ENCODE measurements at regions not wholly inside any gene's neighbourhood (a gene's known extent, or its start where the extent isn't known, plus 50 kb on each side); places are given as distances from the start of the nearest gene placed in this dataset.

DNA sequence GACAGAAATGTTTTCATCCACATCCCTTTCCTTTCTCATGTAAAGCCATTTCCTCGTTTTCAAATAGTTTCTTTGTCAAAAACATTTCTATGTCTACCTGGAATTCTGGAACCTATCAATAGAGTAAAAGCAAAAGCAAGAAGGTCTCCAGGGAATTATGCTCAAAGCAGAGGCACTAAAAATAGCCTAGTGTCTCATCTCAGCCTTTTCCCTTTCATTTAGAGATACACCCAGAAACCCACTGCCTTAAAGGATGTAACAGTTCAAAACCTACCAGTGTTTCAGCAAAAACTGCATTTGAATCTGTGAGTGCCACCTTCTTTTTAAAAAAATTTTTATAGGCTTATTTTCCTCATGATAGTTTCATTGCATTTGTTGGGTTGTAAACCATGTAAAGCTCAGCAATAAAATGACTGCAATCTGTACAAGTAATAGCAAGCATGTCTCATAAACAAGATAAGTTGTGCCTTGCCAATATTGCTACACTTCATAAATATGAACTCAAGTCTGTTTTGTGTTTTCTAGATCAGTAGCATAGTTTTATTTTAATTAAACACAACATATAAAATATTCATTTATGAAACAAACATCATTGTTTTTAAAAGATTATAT, 927.3 kb upstream of the ACVR2A start:
- H3K9me3 ChIP-seq: no peaks in the 10 kb centered on the region
- no peak overlapping the region for H3K27ac ChIP-seq
- TF ChIP-seq POLR2A (IDR thresholded peaks at IDR 0.05) (no peak), POLR2AphosphoS5 (IDR thresholded peaks at IDR 0.05) (no peak), EP300 (IDR thresholded peaks at IDR 0.05) (no peak)
- TF ChIP-seq, protein P1, sequence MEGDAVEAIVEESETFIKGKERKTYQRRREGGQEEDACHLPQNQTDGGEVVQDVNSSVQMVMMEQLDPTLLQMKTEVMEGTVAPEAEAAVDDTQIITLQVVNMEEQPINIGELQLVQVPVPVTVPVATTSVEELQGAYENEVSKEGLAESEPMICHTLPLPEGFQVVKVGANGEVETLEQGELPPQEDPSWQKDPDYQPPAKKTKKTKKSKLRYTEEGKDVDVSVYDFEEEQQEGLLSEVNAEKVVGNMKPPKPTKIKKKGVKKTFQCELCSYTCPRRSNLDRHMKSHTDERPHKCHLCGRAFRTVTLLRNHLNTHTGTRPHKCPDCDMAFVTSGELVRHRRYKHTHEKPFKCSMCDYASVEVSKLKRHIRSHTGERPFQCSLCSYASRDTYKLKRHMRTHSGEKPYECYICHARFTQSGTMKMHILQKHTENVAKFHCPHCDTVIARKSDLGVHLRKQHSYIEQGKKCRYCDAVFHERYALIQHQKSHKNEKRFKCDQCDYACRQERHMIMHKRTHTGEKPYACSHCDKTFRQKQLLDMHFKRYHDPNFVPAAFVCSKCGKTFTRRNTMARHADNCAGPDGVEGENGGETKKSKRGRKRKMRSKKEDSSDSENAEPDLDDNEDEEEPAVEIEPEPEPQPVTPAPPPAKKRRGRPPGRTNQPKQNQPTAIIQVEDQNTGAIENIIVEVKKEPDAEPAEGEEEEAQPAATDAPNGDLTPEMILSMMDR (IDR thresholded peaks at IDR 0.05): no peak
- H3K4me3 ChIP-seq: no peak overlapping the region
- ATAC-seq: no peak
- H3K36me3 ChIP-seq: no peaks in the 10 kb centered on the region
- H3K27me3 ChIP-seq: no peaks in the 10 kb centered on the region
- WGBS, 2 donors (ENCODE audit: low coverage in 1 of 2): 60 to 70% methylated on average over 1 of the region's 1 CpG
- H3K4me1 ChIP-seq: no peaks in the 10 kb centered on the region

DNA sequence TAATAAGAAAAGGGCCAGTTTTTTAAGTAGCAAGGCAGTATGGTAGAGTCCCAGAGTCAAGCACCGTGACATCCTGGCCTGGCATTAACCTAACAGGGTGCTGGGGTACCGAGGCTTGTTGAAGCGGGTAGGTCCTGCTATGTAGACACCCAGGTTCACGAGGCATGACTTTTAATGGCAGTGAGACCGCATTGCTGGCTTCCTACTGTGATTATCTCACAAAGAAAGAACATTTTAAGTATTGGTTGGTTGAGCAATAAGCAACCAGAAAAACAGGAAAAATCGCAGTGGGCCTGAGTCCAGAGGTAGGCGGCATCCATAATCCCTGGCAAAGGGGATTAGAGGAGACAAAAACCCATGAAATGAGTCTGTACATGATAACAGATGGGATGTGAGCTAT, 927.9 kb upstream of the ACVR2A start:
- TF ChIP-seq EP300 (IDR thresholded peaks at IDR 0.05) (no peak), POLR2AphosphoS5 (IDR thresholded peaks at IDR 0.05) (no peak), POLR2A (IDR thresholded peaks at IDR 0.05) (no peak)
- TF ChIP-seq, protein P1 (IDR thresholded peaks at IDR 0.05): no peak
- 80 to 89% methylated on average over 6 of the region's 7 CpGs for WGBS, 2 donors (ENCODE audit: low coverage in 1 of 2)
- Histone ChIP-seq H3K36me3 (no peaks in the 10 kb centered on the region), H3K27ac (no peak overlapping the region), H3K4me1 (no peaks in the 10 kb centered on the region), H3K27me3 (no peaks in the 10 kb centered on the region), H3K4me3 (no peak overlapping the region), H3K9me3 (no peaks in the 10 kb centered on the region)
- ATAC-seq: no peak

DNA sequence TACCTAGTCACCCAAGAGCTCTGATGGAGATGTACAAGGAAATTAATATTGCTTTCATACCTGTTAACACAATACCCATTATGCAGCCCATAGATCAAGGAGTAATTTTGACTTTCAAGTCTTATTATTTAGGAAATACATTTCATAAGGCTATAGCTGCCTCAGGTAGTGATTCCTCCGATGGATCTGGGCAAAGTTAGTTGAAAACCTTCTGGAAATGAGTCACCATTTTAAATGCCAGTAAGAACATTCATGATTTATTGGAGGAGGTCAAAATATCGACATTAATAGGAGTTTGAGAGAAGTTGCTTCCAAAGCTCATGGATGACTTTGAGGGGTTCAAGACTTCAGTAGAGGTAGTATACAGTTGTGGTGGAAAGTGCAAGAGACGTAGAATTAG, 931.4 kb upstream of the ACVR2A start:
- Histone ChIP-seq H3K27ac (no peak overlapping the region), H3K4me3 (no peak overlapping the region), H3K27me3 (no peaks in the 10 kb centered on the region), H3K9me3 (no peaks in the 10 kb centered on the region), H3K36me3 (no peaks in the 10 kb centered on the region), H3K4me1 (no peaks in the 10 kb centered on the region)
- ATAC-seq: no peak
- WGBS, 2 donors (ENCODE audit: low coverage in 1 of 2): 86 to 100% methylated on average over 3 of the region's 3 CpGs
- TF ChIP-seq POLR2AphosphoS5 (IDR thresholded peaks at IDR 0.05) (no peak), POLR2A (IDR thresholded peaks at IDR 0.05) (no peak), EP300 (IDR thresholded peaks at IDR 0.05) (no peak)
- TF ChIP-seq, protein P1 (IDR thresholded peaks at IDR 0.05): no peak

DNA sequence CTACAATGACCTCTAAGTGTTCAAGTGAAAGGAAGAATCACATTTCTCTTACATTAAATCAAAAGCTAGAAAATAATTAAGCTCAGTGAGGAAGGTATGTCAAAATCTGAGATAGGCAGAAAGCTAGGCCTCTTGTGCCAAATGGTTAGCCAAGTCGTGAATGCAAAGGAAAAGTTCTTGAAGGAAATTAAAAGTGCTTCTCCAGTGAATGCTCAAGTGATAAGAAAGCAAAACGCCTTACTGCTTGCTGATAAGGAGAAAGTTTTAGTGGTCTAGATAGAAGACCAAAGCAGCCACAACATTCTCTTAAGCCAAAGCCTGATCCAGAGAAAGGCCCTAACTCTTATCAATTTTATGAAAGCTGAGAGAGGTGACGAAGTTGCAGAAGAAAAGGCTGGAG, 932.3 kb upstream of the ACVR2A start:
- no peak for ATAC-seq
- Histone ChIP-seq H3K9me3 (no peaks in the 10 kb centered on the region), H3K27me3 (no peaks in the 10 kb centered on the region), H3K36me3 (no peaks in the 10 kb centered on the region), H3K4me3 (no peak overlapping the region), H3K4me1 (no peaks in the 10 kb centered on the region), H3K27ac (no peak overlapping the region)
- 57 to 60% methylated on average over 3 of the region's 3 CpGs for WGBS, 2 donors (ENCODE audit: low coverage in 1 of 2)
- no peak for TF ChIP-seq EP300 (IDR thresholded peaks at IDR 0.05)
- TF ChIP-seq, protein P1 (IDR thresholded peaks at IDR 0.05): no peak
- no peak for TF ChIP-seq POLR2AphosphoS5 (IDR thresholded peaks at IDR 0.05)
- TF ChIP-seq POLR2A (IDR thresholded peaks at IDR 0.05): no peak

DNA sequence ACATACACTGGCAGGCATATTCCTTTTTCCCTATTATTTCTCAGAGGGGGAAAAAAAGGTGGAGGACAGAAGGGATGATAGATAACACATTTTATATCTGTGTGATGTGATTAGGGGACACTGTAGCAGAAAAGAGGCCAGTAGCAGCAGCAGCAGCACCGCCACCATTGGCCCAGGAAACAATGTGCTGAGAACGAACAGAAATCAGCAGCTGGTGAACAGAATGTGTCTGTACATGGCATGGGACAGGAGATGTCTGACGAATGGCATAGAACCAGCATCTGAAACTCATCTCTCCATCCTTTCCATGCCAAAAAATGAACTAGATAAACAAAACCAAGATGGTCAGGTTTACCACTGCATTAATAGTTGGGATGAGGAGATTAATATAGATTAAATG, 936.1 kb upstream of the ACVR2A start:
- WGBS, 2 donors (ENCODE audit: low coverage in 1 of 2): 67 to 73% methylated on average over 2 to 3 of the region's 3 CpGs
- TF ChIP-seq POLR2AphosphoS5 (IDR thresholded peaks at IDR 0.05) (no peak), EP300 (IDR thresholded peaks at IDR 0.05) (no peak), POLR2A (IDR thresholded peaks at IDR 0.05) (no peak)
- TF ChIP-seq, protein P1 (IDR thresholded peaks at IDR 0.05): no peak

More for the DNA sequence above, 936.1 kb upstream of the ACVR2A start:
- Histone ChIP-seq H3K27me3 (no peaks in the 10 kb centered on the region), H3K4me1 (no peaks in the 10 kb centered on the region), H3K9me3 (no peaks in the 10 kb centered on the region), H3K27ac (no peak overlapping the region), H3K4me3 (no peak overlapping the region), H3K36me3 (no peaks in the 10 kb centered on the region)
- no peak for ATAC-seq
